Activated CD8-positive, alpha-beta T cell treated with anti-CD3 and anti-CD28 coated beads, Interleukin-2, amount 10 ng/mL, durations not matched to agents 7 days and 5 days (primary cell): ENCODE measurements at regions not wholly inside any gene's neighbourhood (a gene's known extent, or its start where the extent isn't known, plus 50 kb on each side); places are given as distances from the start of the nearest gene placed in this dataset.

ENCODE experiments used
- ATAC-seq: fragments of 150-1000 bp; cut with Tn5 transposase; one replicate; pipeline ENCODE4 v1.10.0; 2021; ENCODE audit warnings: moderate library complexity
- CTCF ChIA-PET: fragments of 350-600 bp; sonication (Branson Sonifier 250); formaldehyde crosslinking; loops from one replicate; lab custom pipeline; 2021; ENCODE audit warnings: antibody characterized with exemption; lab: Charles Lee
- POLR2A ChIA-PET: fragments of 350-600 bp; sonication (Branson Sonifier 250); formaldehyde crosslinking; loops from one replicate; lab custom pipeline; 2021; ENCODE audit warnings: antibody characterized with exemption; lab: Charles Lee
- DNase-seq: peaks from one replicate; pipeline ENCODE4 v3.0.0-alpha.2; 2020
- H3K27ac Mint-ChIP-seq: one replicate; pipeline ENCODE4 v1.8.0; 2021; ENCODE audit warnings: mild to moderate bottlenecking, mixed read lengths
- H3K27me3 Mint-ChIP-seq: one replicate; pipeline ENCODE4 v1.8.0; 2021; ENCODE audit warnings: low read depth, mixed read lengths
- H3K36me3 Mint-ChIP-seq: one replicate; pipeline ENCODE4 v1.8.0; 2021; ENCODE audit warnings: low read depth, mixed read lengths
- H3K4me1 Mint-ChIP-seq: one replicate; pipeline ENCODE4 v1.8.0; 2021; ENCODE audit warnings: low read depth, mixed read lengths
- H3K4me3 Mint-ChIP-seq: one replicate; pipeline ENCODE4 v1.8.0; 2021; ENCODE audit warnings: mild to moderate bottlenecking, mixed read lengths
- H3K9me3 Mint-ChIP-seq: one replicate; pipeline ENCODE4 v1.8.0; 2022; ENCODE audit warnings: mixed read lengths; ENCODE audit not compliant: insufficient read depth

DNA sequence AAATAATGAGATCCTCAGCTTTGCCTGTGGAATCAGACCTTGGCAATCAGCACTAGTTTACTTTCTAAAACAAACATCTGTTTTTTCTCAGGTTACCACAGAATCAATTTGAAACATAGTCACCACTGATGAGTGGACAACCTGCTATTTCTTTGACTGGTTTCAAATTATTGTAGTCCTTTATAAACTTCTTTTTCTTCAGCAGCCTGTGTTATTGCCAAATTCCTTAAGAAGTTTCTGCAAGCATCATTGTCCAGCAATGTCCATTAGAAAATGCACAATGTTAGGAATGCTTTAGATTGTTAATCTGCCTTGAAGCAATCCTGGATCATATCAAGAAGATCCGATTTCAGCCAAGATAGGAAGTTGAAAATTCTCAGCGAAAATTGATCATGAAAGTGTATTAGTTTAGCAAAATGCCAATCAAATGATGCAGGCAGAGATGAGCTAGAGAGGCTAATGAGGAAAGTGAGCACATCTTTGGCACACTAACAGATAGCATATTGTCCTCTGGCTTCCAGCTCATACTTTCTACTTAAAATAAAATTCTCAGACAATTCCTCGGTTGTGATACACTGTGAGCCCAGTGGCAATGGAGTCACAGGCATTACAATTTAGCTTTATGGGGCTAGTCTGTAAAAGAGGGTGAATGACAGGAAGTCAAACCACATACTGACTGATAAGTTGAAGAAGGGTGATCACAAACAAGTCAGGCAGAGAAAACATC lies 270.6 kb downstream of the SLITRK6 start:
- ATAC-seq (no peak), DNase-seq (no peak)
- CTCF ChIA-PET, result interaction anchor here (0.6 kb wide), 1 partner anchor 12 kb away, joined by 3 read pairs; no protein-coding TSS in a partner anchor
- Mint-ChIP-seq H3K4me3 (no peak overlapping the region), H3K36me3 (no peaks in the 10 kb centered on the region), H3K9me3 (no peaks in the 10 kb centered on the region), H3K27ac (no peak overlapping the region), H3K4me1 (no peaks in the 10 kb centered on the region), H3K27me3 (no peaks in the 10 kb centered on the region)
- POLR2A ChIA-PET, result no interaction called here

DNA sequence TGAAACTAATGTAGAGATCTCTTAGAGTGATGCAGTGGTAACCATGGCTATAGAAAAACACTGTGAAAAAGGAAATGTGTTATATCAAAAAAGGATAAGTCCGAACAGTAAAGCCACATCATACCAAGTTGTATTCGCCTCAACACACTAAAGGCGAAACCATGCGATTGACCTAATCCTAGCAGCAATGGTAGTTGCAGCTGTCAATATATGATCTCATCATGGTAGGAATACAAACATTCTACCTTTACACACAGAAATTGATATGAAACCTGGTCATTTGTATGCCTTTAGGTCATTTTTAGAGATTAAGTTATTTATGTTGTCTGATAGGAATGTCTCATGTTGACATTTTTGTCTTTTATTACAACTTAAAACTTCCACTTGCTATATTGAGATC lies 271.9 kb downstream of the SLITRK6 start:
- ChIA-PET CTCF (no interaction called here), POLR2A (no interaction called here)
- H3K9me3 Mint-ChIP-seq, result no peaks in the 10 kb centered on the region
- H3K36me3 Mint-ChIP-seq, result no peaks in the 10 kb centered on the region
- DNase-seq, result no peak
- no peak for ATAC-seq
- H3K27me3 Mint-ChIP-seq, result no peaks in the 10 kb centered on the region
- no peak overlapping the region for H3K4me3 Mint-ChIP-seq
- H3K4me1 Mint-ChIP-seq, result no peaks in the 10 kb centered on the region
- no peak overlapping the region for H3K27ac Mint-ChIP-seq

DNA sequence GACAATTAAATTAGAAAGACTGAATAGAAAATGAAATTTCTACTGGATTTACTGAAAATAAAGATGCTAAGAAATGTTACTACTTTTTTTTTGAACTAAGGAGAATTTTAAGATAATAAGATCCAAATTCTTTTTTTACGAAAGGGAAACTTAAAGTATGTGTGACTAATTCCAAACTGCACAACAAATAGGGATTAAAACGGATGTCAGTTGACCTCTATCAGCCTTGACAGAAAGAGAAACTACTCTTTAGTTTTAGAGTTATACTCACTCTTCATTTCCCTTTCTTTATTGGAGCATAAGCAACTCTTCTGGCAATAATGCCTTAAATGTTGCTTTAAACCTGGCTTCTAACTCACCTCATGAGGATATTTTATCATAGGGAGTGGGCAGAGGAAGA lies 273.8 kb downstream of the SLITRK6 start:
- Mint-ChIP-seq H3K27me3 (no peaks in the 10 kb centered on the region), H3K9me3 (no peaks in the 10 kb centered on the region), H3K4me3 (no peak overlapping the region), H3K27ac (no peak overlapping the region), H3K36me3 (no peaks in the 10 kb centered on the region), H3K4me1 (no peaks in the 10 kb centered on the region)
- ATAC-seq, result no peak
- DNase-seq, result no peak
- CTCF ChIA-PET, result no interaction called here
- POLR2A ChIA-PET, result no interaction called here

- ATAC-seq (no peak), DNase-seq (no peak)
- Mint-ChIP-seq H3K27ac (no peak overlapping the region), H3K27me3 (no peaks in the 10 kb centered on the region), H3K4me1 (no peaks in the 10 kb centered on the region), H3K4me3 (no peak overlapping the region), H3K36me3 (no peaks in the 10 kb centered on the region), H3K9me3 (no peaks in the 10 kb centered on the region)
- POLR2A ChIA-PET, result no interaction called here
- CTCF ChIA-PET, result no interaction called here
Measured at GRCh38 chr13:85521657-85522056, 277.6 kb downstream of the SLITRK6 start.

DNA sequence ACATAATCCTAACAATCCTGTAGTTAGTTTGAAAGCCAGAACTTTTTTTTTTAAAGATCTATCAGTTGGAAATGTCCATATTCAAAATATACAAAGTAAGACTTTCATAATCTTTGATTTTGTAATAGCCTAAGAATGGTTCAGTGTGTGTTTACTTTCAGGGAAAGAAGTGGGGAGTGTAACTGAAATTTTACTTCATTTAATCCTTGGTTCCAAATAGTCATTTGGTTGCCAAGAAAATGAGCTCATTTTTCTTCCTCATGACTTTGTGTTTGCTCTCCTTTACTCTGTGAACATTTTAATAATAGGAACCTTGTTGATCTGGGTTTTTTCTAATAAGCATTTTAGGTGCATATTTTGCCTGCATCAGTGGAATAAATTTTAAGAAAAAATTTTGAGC lies 278.8 kb downstream of the SLITRK6 start:
- no peaks in the 10 kb centered on the region for H3K4me1 Mint-ChIP-seq
- no peak for DNase-seq
- no peak for ATAC-seq
- H3K4me3 Mint-ChIP-seq, result no peak overlapping the region
- POLR2A ChIA-PET, result no interaction called here
- no peaks in the 10 kb centered on the region for H3K9me3 Mint-ChIP-seq
- CTCF ChIA-PET, result no interaction called here
- H3K36me3 Mint-ChIP-seq, result no peaks in the 10 kb centered on the region
- no peaks in the 10 kb centered on the region for H3K27me3 Mint-ChIP-seq
- no peak overlapping the region for H3K27ac Mint-ChIP-seq

DNA sequence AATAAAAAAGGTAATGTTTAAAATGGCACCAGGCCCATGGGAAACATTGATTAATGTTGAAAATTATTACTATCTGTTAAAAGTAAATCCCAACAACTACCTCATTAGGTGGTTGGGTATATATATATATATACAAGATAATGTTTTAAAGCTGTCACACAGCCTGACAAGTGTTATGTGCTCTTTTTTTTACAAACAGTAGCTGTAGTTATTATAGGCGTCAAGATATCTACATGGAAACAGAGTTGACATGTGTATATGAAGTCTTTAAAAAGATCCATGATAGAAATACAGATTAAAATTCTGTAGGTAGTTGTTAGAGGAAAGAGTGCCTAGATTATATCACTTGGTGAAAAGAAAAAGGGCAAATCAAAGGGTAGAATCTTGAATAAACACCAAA lies 279.9 kb downstream of the SLITRK6 start:
- no peak overlapping the region for H3K27ac Mint-ChIP-seq
- H3K4me3 Mint-ChIP-seq, result no peak overlapping the region
- H3K4me1 Mint-ChIP-seq, result no peaks in the 10 kb centered on the region
- no peaks in the 10 kb centered on the region for H3K27me3 Mint-ChIP-seq
- DNase-seq (no peak), ATAC-seq (no peak)
- no peaks in the 10 kb centered on the region for H3K36me3 Mint-ChIP-seq
- H3K9me3 Mint-ChIP-seq, result no peaks in the 10 kb centered on the region
- ChIA-PET POLR2A (no interaction called here), CTCF (no interaction called here)

DNA sequence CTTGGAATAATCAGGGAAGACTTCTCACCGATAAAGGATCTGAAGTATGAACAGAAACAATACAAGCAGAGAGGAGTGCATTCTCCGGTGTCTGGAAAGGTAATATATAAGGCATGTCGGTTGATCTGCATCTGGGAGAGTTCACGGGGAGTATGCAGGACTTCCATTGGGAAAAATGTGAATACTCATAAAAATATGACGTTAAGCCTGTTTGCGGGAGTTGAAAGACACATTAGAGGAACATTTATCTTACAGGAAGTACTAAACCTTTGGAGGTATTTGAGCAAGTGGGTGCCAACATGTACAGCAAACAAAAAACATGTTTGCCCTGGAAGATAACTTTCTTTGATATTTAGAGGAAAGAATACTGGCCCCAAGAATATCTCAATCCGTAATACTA lies 286.8 kb downstream of the SLITRK6 start:
- POLR2A ChIA-PET, result no interaction called here
- Mint-ChIP-seq H3K4me3 (no peak overlapping the region), H3K27me3 (no peaks in the 10 kb centered on the region), H3K27ac (no peak overlapping the region), H3K36me3 (no peaks in the 10 kb centered on the region), H3K4me1 (no peaks in the 10 kb centered on the region), H3K9me3 (no peaks in the 10 kb centered on the region)
- CTCF ChIA-PET, result no interaction called here
- DNase-seq (no peak), ATAC-seq (no peak)

DNA sequence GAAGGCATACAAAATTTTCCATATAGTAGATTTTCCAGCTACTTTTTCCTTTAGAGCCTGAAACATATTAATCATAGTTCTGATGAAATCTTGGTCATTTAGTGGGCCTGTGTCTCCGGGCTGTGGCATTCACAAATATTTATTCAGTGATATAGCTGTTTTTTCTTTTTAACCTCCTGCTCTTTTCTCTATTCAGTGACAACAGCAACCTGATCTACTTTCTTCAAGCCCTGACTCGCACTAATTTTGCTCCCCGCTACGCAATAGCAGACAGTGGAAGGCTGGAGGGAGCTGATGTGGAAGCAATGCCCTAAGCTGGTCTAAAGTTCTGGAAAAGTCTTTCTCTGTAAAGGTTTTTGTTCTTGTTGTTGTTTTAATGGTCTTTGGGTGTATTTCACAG lies 289.7 kb downstream of the SLITRK6 start:
- no peaks in the 10 kb centered on the region for H3K27me3 Mint-ChIP-seq
- ChIA-PET POLR2A (no interaction called here), CTCF (no interaction called here)
- DNase-seq (no peak), ATAC-seq (no peak)
- H3K4me3 Mint-ChIP-seq, result no peak overlapping the region
- H3K4me1 Mint-ChIP-seq, result no peaks in the 10 kb centered on the region
- H3K27ac Mint-ChIP-seq, result no peak overlapping the region
- no peaks in the 10 kb centered on the region for H3K9me3 Mint-ChIP-seq
- no peaks in the 10 kb centered on the region for H3K36me3 Mint-ChIP-seq

- DNase-seq, result no peak
- Mint-ChIP-seq H3K27me3 (no peaks in the 10 kb centered on the region), H3K36me3 (no peaks in the 10 kb centered on the region), H3K9me3 (no peaks in the 10 kb centered on the region), H3K27ac (no peak overlapping the region), H3K4me3 (no peak overlapping the region), H3K4me1 (no peaks in the 10 kb centered on the region)
- ChIA-PET CTCF (no interaction called here), POLR2A (no interaction called here)
- ATAC-seq, result no peak
Measured at GRCh38 chr13:85508683-85509329, 290.4 kb downstream of the SLITRK6 start.

GRCh38 chr13:85503797-85504196 lies 295.4 kb downstream of the SLITRK6 start:
- no peak overlapping the region for H3K4me3 Mint-ChIP-seq
- H3K27ac Mint-ChIP-seq, result no peak overlapping the region
- H3K9me3 Mint-ChIP-seq, result no peaks in the 10 kb centered on the region
- ChIA-PET CTCF (no interaction called here), POLR2A (no interaction called here)
- H3K36me3 Mint-ChIP-seq, result no peaks in the 10 kb centered on the region
- H3K27me3 Mint-ChIP-seq, result no peaks in the 10 kb centered on the region
- no peaks in the 10 kb centered on the region for H3K4me1 Mint-ChIP-seq
- DNase-seq (no peak), ATAC-seq (no peak)

DNA sequence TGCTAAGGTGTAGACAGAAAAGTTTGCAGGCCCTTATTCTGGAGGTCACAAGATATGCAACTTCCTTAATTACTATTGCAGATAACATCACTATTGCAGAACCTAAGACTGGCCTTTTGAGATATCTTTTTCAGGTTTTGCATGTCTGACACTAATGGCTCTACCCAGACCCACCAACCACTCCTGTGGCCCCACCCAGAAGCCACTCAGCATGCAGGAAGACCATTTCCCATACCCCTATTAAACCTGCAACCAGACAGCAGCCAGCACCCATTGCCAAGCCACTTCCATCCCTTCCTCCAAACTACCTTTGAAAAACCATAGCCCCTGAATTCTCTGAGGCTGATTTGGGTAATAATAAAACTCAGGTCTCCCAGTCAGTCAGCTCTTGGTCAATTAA lies 297.6 kb downstream of the SLITRK6 start:
- Mint-ChIP-seq H3K4me1 (no peaks in the 10 kb centered on the region), H3K9me3 (no peaks in the 10 kb centered on the region), H3K4me3 (no peak overlapping the region), H3K27me3 (no peaks in the 10 kb centered on the region), H3K27ac (no peak overlapping the region), H3K36me3 (no peaks in the 10 kb centered on the region)
- POLR2A ChIA-PET, result no interaction called here
- DNase-seq (no peak), ATAC-seq (no peak)
- CTCF ChIA-PET, result no interaction called here

- H3K4me3 Mint-ChIP-seq, result no peak overlapping the region
- no peak for ATAC-seq
- ChIA-PET CTCF (no interaction called here), POLR2A (no interaction called here)
- H3K27ac Mint-ChIP-seq, result no peak overlapping the region
- no peaks in the 10 kb centered on the region for H3K27me3 Mint-ChIP-seq
- no peak for DNase-seq
- H3K4me1 Mint-ChIP-seq, result no peaks in the 10 kb centered on the region
- H3K36me3 Mint-ChIP-seq, result no peaks in the 10 kb centered on the region
- H3K9me3 Mint-ChIP-seq, result no peaks in the 10 kb centered on the region
Measured at GRCh38 chr13:85500696-85501256, 298.4 kb downstream of the SLITRK6 start.
